IMR-90 (cell line): ENCODE measurements at regions not wholly inside any gene's neighbourhood (a gene's known extent, or its start where the extent isn't known, plus 50 kb on each side); places are given as distances from the start of the nearest gene placed in this dataset.
"Not testable (repeated sequence)": the region's sequence is repeated elsewhere in the genome, so short reads cannot be mapped to it uniquely, and the experiment has no call there.

Experiments
- ATAC-seq: fragments of 200-7000 bp; cut with Tn5 transposase; 2 replicates; pipeline ENCODE4 v1.9.1; 2020; ENCODE audit warnings: low read depth, mild to moderate bottlenecking, moderate library complexity
- BruUV-seq: library from RNA; stranded (reverse); fragments of 400-500 nt; replicated peaks from 2 replicates; lab custom pipeline; 2021; lab: Mats Ljungman, UMichigan
- CTCF ChIA-PET: fragments of 300-600 bp; formaldehyde crosslinking; extraction: SDS; loops from one replicate; lab custom pipeline; 2021; ENCODE audit warnings: antibody characterized with exemption; lab: Yijun Ruan, JAX
- POLR2A ChIA-PET: fragments of 300-600 bp; sonication (Branson Sonifier 250); formaldehyde crosslinking; loops from one replicate; lab custom pipeline; 2022; ENCODE audit warnings: antibody characterized with exemption; ENCODE audit not compliant: unreplicated experiment; lab: Charles Lee
- DNase-seq: peaks from one replicate; pipeline ENCODE4 v3.0.0; 2013
- H2AFZ ChIP-seq: replicated peaks from 2 replicates; pipeline ENCODE3; 2013; ENCODE audit warnings: low read length, mild to moderate bottlenecking; ENCODE audit not compliant: poor library complexity
- H2AK5ac ChIP-seq: 2 replicates; pipeline ENCODE4 v1.6.1; 2013; ENCODE audit warnings: low read depth, low read length, inconsistent platforms
- H2AK9ac ChIP-seq: replicated peaks from 2 replicates; pipeline ENCODE3; 2013; ENCODE audit warnings: mild to moderate bottlenecking, low read depth, low read length, moderate library complexity; ENCODE audit not compliant: poor library complexity
- H2BK120ac ChIP-seq: 2 replicates; pipeline ENCODE4 v1.6.1; 2013; ENCODE audit warnings: low read depth, low read length, inconsistent platforms
- H2BK15ac ChIP-seq: 3 replicates; pipeline ENCODE4 v1.6.1; 2013; ENCODE audit warnings: low read depth, low read length, inconsistent platforms
- H2BK20ac ChIP-seq: 2 replicates; pipeline ENCODE4 v1.6.1; 2013; ENCODE audit warnings: low read depth, mild to moderate bottlenecking, inconsistent platforms, low read length, moderate library complexity
- H2BK5ac ChIP-seq: 2 replicates; pipeline ENCODE4 v1.6.1; 2013; ENCODE audit warnings: mild to moderate bottlenecking, low read depth, low read length, inconsistent platforms; ENCODE audit not compliant: poor library complexity, severe bottlenecking
- H3K14ac ChIP-seq: replicated peaks from 2 replicates; pipeline ENCODE4 v1.6.1; 2013; ENCODE audit warnings: low read depth, low read length, inconsistent platforms
- H3K18ac ChIP-seq: 2 replicates; pipeline ENCODE4 v1.6.1; 2013; ENCODE audit warnings: low read depth, low read length, control low read depth
- H3K23ac ChIP-seq: 2 replicates; pipeline ENCODE4 v1.6.1; 2013; ENCODE audit warnings: low read depth, low read length, inconsistent platforms
- H3K27ac ChIP-seq: 2 replicates; pipeline ENCODE4 v1.5.1; 2013; ENCODE audit warnings: mild to moderate bottlenecking, control low read depth, low read length; ENCODE audit not compliant: insufficient read depth
- H3K27me3 ChIP-seq: 2 replicates; pipeline ENCODE4 v1.6.1; 2013; ENCODE audit warnings: low read length; ENCODE audit not compliant: control insufficient read depth, insufficient read depth
- H3K36me3 ChIP-seq: 2 replicates; pipeline ENCODE4 v1.6.1; 2013; ENCODE audit warnings: low read length, mixed read lengths; ENCODE audit not compliant: control insufficient read depth, insufficient read depth
- H3K4ac ChIP-seq: 2 replicates; pipeline ENCODE4 v1.6.1; 2013; ENCODE audit warnings: low read depth, low read length, inconsistent platforms
- H3K4me1 ChIP-seq: 2 replicates; pipeline ENCODE4 v1.6.1; 2013; ENCODE audit warnings: low read length, mixed read lengths; ENCODE audit not compliant: control insufficient read depth, insufficient read depth
- H3K4me2 ChIP-seq: 2 replicates; pipeline ENCODE4 v1.6.1; 2013; ENCODE audit warnings: low read depth, mild to moderate bottlenecking, control low read depth, low read length, moderate library complexity
- H3K4me3 ChIP-seq: 2 replicates; pipeline ENCODE4 v1.5.1; 2013; ENCODE audit warnings: low read depth, mild to moderate bottlenecking, control low read depth, low read length, moderate library complexity; ENCODE audit not compliant: insufficient read depth
- H3K56ac ChIP-seq: 2 replicates; pipeline ENCODE4 v1.6.1; 2013; ENCODE audit warnings: low read length, inconsistent platforms; ENCODE audit not compliant: insufficient read depth; ENCODE audit errors: extremely low read depth
- H3K79me1 ChIP-seq, 2 experiments: 2 replicates each; pipeline ENCODE4 v1.6.1; 2013; ENCODE audit warnings: low read length in 2 of 2, inconsistent platforms in 1 of 2, low read depth in 1 of 2
- H3K9ac ChIP-seq: 2 replicates; pipeline ENCODE4 v1.6.1; 2013; ENCODE audit warnings: low read depth, low read length, control low read depth
- H3K9me1 ChIP-seq: 2 replicates; pipeline ENCODE4 v1.6.1; 2013; ENCODE audit warnings: low read length, inconsistent platforms; ENCODE audit not compliant: insufficient read depth
- H3K9me3 ChIP-seq: 2 replicates; pipeline ENCODE4 v1.6.1; 2013; ENCODE audit warnings: low read length; ENCODE audit not compliant: control insufficient read depth, insufficient read depth
- H4K20me1 ChIP-seq: 2 replicates; pipeline ENCODE4 v1.6.1; 2013; ENCODE audit warnings: low read length, inconsistent platforms; ENCODE audit not compliant: insufficient read depth
- H4K5ac ChIP-seq: 2 replicates; pipeline ENCODE4 v1.6.1; 2013; ENCODE audit warnings: mild to moderate bottlenecking, low read depth, low read length, control low read depth
- H4K8ac ChIP-seq, 2 experiments: 2 replicates each; pipeline ENCODE4 v1.6.1; 2013; ENCODE audit warnings: low read depth in 2 of 2, low read length in 2 of 2, control low read depth in 1 of 2, inconsistent platforms in 1 of 2
- H4K91ac ChIP-seq: 2 replicates; pipeline ENCODE4 v1.6.1; 2013; ENCODE audit warnings: low read depth, low read length, inconsistent platforms; ENCODE audit not compliant: insufficient read depth
- WGBS, 2 experiments: methylation state at CpG; one replicate each; pipeline versions ENCODE4 v1.1.5 to v1.1.7; 2013; ENCODE audit warnings: missing lambda C conversion rate in 2 of 2; ENCODE audit not compliant: insufficient read length in 1 of 2; ENCODE audit errors: extremely low coverage in 2 of 2; 5-methylcytosine and 5-hydroxymethylcytosine counted together
- dilution Hi-C: fragments of 300-500 bp; cut with HindIII; formaldehyde crosslinking; loops from one replicate; pipeline ENCODE4 v1.14.3; 2018; ENCODE audit warnings: low sequenced_read_pairs; ENCODE audit not compliant: unreplicated experiment
- in situ Hi-C: fragments of 300-500 bp; cut with MboI; formaldehyde crosslinking; loops from 3 replicates; pipeline ENCODE4 v1.14.3; 2019; ENCODE audit warnings: low sequenced_read_pairs, inconsistent platforms, mixed read lengths
- intact Hi-C: fragments of 100-400 bp; cut with micrococcal nuclease; formaldehyde crosslinking; loops from 2 replicates; pipeline ENCODE4 v1.10.0; 2022

DNA sequence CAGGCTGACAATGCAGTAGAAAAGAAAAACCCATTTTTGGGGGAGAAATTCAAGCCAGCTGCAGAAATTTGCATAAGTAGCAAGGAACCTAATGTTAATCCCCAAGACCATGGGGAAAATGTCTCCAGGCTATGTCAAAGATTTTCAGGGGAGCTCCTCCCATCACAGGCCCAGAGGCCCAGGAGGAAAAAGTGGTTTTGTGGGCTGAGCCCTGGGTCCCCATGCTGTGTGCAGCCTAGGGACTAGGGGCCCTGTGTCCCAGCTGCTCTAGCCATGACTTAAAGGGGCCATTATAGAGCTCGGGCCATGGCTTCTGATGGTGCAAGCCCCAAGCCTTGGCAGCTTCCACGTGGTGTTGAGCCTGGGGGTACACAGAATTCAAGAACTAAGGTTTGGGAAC is 719.0 kb downstream of the TLE1 start:
- H3K4me3 ChIP-seq, H3K9me3 ChIP-seq, H4K5ac ChIP-seq, H3K79me1 ChIP-seq, H2BK5ac ChIP-seq, in situ Hi-C loops, H3K4me1 ChIP-seq, H4K91ac ChIP-seq, POLR2A ChIA-PET, H3K14ac ChIP-seq, ATAC-seq, H2BK120ac ChIP-seq, H3K56ac ChIP-seq, H2BK15ac ChIP-seq, H3K9me1 ChIP-seq, H4K8ac ChIP-seq, dilution Hi-C loops, intact Hi-C loops, H2AK5ac ChIP-seq, H4K20me1 ChIP-seq, H3K23ac ChIP-seq, H3K4me2 ChIP-seq, H3K4ac ChIP-seq, H2AFZ ChIP-seq, DNase-seq, H2BK20ac ChIP-seq, CTCF ChIA-PET, H3K27ac ChIP-seq, H3K9ac ChIP-seq, H3K27me3 ChIP-seq, H3K18ac ChIP-seq, H3K36me3 ChIP-seq, H2AK9ac ChIP-seq, BruUV-seq: not testable (repeated sequence)
- no CpG with 5 or more reads among the region's 2 CpGs for WGBS, 2 experiments
